Thoracic aorta (tissue), 2 donors: ENCODE measurements at regions not wholly inside any gene's neighbourhood (a gene's known extent, or its start where the extent isn't known, plus 50 kb on each side); places are given as distances from the start of the nearest gene placed in this dataset.

Source experiments
- ATAC-seq: fragments of 150-250 bp; one replicate; pipeline ENCODE4 v1.8.0; 2017; ENCODE audit warnings: low read depth; ENCODE audit not compliant: insufficient number of reproducible peaks, low FRiP score
- DNase-seq: peaks from one replicate; pipeline ENCODE4 v3.0.0-alpha.2; 2020; ENCODE audit warnings: low spot score
- H3K27ac ChIP-seq, 2 donors: fragments of 200-600 bp; sonication (generic); 1 replicate in 1 of 2; 2 replicates in 1 of 2; pipeline ENCODE4 v1.5.1; 2016; ENCODE audit warnings: mild to moderate bottlenecking in 2 of 2, moderate library complexity in 2 of 2
- H3K27me3 ChIP-seq: fragments of 200-600 bp; sonication (generic); replicated peaks from 2 replicates; pipeline ENCODE4 v1.6.0; 2016; ENCODE audit warnings: mild to moderate bottlenecking; ENCODE audit not compliant: insufficient read depth
- H3K36me3 ChIP-seq: fragments of 200-600 bp; sonication (generic); one replicate; pipeline ENCODE4 v1.5.1; 2016
- H3K4me1 ChIP-seq, 2 donors: fragments of 200-600 bp; sonication (generic); 1 replicate in 1 of 2; 2 replicates in 1 of 2; pipeline versions ENCODE4 v1.5.1 to v1.6.0; 2016; ENCODE audit warnings: low read depth in 2 of 2, mild to moderate bottlenecking in 1 of 2; ENCODE audit not compliant: control insufficient read depth in 1 of 2
- H3K4me3 ChIP-seq: fragments of 200-600 bp; sonication (generic); 2 replicates; pipeline ENCODE4 v1.5.1; 2016; ENCODE audit warnings: mild to moderate bottlenecking
- H3K9me3 ChIP-seq: fragments of 200-600 bp; sonication (generic); 2 replicates; pipeline ENCODE4 v1.5.1; 2016
- CTCF ChIP-seq: fragments of 200-600 bp; sonication (generic); IDR thresholded peaks from one replicate; pipeline ENCODE4 v1.5.1; 2019; ENCODE audit warnings: antibody characterized with exemption

GRCh38 chr12:3348055-3348454, 142.9 kb upstream of the PRMT8 start:
- Histone ChIP-seq H3K4me1 (no peaks in the 10 kb centered on the region), H3K9me3 (no peaks in the 10 kb centered on the region), H3K27ac (no peak overlapping the region), H3K27me3 (no peaks in the 10 kb centered on the region), H3K36me3 (no peaks in the 10 kb centered on the region), H3K4me3 (no peak overlapping the region)
- no peak for ATAC-seq
- TF ChIP-seq CTCF, result no peak
- no peak for DNase-seq

GRCh38 chr12:3350432-3350831, 140.6 kb upstream of the PRMT8 start:
- no peak for TF ChIP-seq CTCF
- Histone ChIP-seq H3K9me3 (no peaks in the 10 kb centered on the region), H3K27ac (no peak overlapping the region), H3K4me3 (no peak overlapping the region), H3K36me3 (no peaks in the 10 kb centered on the region), H3K27me3 (no peaks in the 10 kb centered on the region), H3K4me1 (no peaks in the 10 kb centered on the region)
- no peak for ATAC-seq
- no peak for DNase-seq

GRCh38 chr12:3351731-3352130, 139.3 kb upstream of the PRMT8 start:
- no peaks in the 10 kb centered on the region for H3K4me1 ChIP-seq
- no peak for TF ChIP-seq CTCF
- H3K27me3 ChIP-seq, result no peaks in the 10 kb centered on the region
- ATAC-seq (no peak), DNase-seq (no peak)
- H3K9me3 ChIP-seq, result no peaks in the 10 kb centered on the region
- H3K27ac ChIP-seq, result no peak overlapping the region
- H3K36me3 ChIP-seq, result no peaks in the 10 kb centered on the region
- H3K4me3 ChIP-seq, result no peak overlapping the region

GRCh38 chr12:3352230-3352629, 138.8 kb upstream of the PRMT8 start:
- H3K27me3 ChIP-seq, result no peaks in the 10 kb centered on the region
- H3K36me3 ChIP-seq, result no peaks in the 10 kb centered on the region
- TF ChIP-seq CTCF, result no peak
- DNase-seq (no peak), ATAC-seq (no peak)
- no peaks in the 10 kb centered on the region for H3K4me1 ChIP-seq
- no peaks in the 10 kb centered on the region for H3K9me3 ChIP-seq
- H3K4me3 ChIP-seq, result no peak overlapping the region
- H3K27ac ChIP-seq, result no peak overlapping the region

- DNase-seq (no peak), ATAC-seq (no peak)
- no peak for TF ChIP-seq CTCF
- H3K27ac ChIP-seq, result no peak overlapping the region
- no peaks in the 10 kb centered on the region for H3K4me1 ChIP-seq
- H3K36me3 ChIP-seq, result no peaks in the 10 kb centered on the region
- no peak overlapping the region for H3K4me3 ChIP-seq
- no peaks in the 10 kb centered on the region for H3K9me3 ChIP-seq
- no peaks in the 10 kb centered on the region for H3K27me3 ChIP-seq
Measured at GRCh38 chr12:3353621-3354020, 137.4 kb upstream of the PRMT8 start.
